GM12874 (cell line): ENCODE measurements at regions not wholly inside any gene's neighbourhood (a gene's known extent, or its start where the extent isn't known, plus 50 kb on each side); places are given as distances from the start of the nearest gene placed in this dataset.

Experiments used
- CTCF ChIP-seq: IDR thresholded peaks from 2 replicates; pipeline ENCODE4 v1.5.1; 2011; ENCODE audit warnings: low read depth, mild to moderate bottlenecking, control low read depth, low read length, moderate library complexity; ENCODE audit not compliant: insufficient read depth

- TF ChIP-seq CTCF: no peak
Observed at GRCh38 chr10:8902926-8903325, 848.4 kb downstream of the GATA3 start.

GRCh38 chr10:8908013-8908412 lies 853.5 kb downstream of the GATA3 start:
- TF ChIP-seq CTCF: no peak

GRCh38 chr10:8910314-8910713 lies 855.8 kb downstream of the GATA3 start:
- TF ChIP-seq CTCF: no peak

- no peak for TF ChIP-seq CTCF
Observed at GRCh38 chr10:8911032-8911431, 856.5 kb downstream of the GATA3 start.

- TF ChIP-seq CTCF: no peak
Observed at GRCh38 chr10:8912108-8912507, 857.6 kb downstream of the GATA3 start.

GRCh38 chr10:8913720-8914119 lies 859.2 kb downstream of the GATA3 start:
- TF ChIP-seq CTCF: no peak

- no peak for TF ChIP-seq CTCF
Observed at GRCh38 chr10:8919280-8919679, 864.8 kb downstream of the GATA3 start.

- TF ChIP-seq CTCF: no peak
Observed at GRCh38 chr10:8921568-8921967, 867.1 kb downstream of the GATA3 start.
